ENCODE measurements at regions not wholly inside any gene's neighbourhood (a gene's known extent, or its start where the extent isn't known, plus 50 kb on each side); places are given as distances from the start of the nearest gene placed in this dataset.

- Histone ChIP-seq H3K4me1 (no peaks in the 10 kb centered on the region), H3K36me3 (no peaks in the 10 kb centered on the region), H3K9me3 (no peaks in the 10 kb centered on the region), H3K4me3 (no peak overlapping the region), H3K27me3 (no peaks in the 10 kb centered on the region), H3K27ac (no peak overlapping the region)
- no peak for TF ChIP-seq CTCF (IDR thresholded peaks at IDR 0.05)
- DNase-seq (ENCODE audit: low spot score): no peak
These were observed 169.6 kb upstream of the GMDS start for GRCh38 chr6:2414885-2415547.

- TF ChIP-seq CTCF (IDR thresholded peaks at IDR 0.05): no peak
- H3K27ac ChIP-seq: no peak overlapping the region
- no peaks in the 10 kb centered on the region for H3K4me1 ChIP-seq
- no peaks in the 10 kb centered on the region for H3K9me3 ChIP-seq
- no peak for DNase-seq (ENCODE audit: low spot score)
- no peaks in the 10 kb centered on the region for H3K36me3 ChIP-seq
- no peak overlapping the region for H3K4me3 ChIP-seq
- H3K27me3 ChIP-seq: no peaks in the 10 kb centered on the region
These were observed 167.3 kb upstream of the GMDS start for GRCh38 chr6:2412731-2413130.

GRCh38 chr6:2410656-2411380 lies 165.4 kb upstream of the GMDS start:
- no peaks in the 10 kb centered on the region for H3K4me1 ChIP-seq
- H3K27me3 ChIP-seq: no peaks in the 10 kb centered on the region
- no peak for DNase-seq (ENCODE audit: low spot score)
- H3K27ac ChIP-seq: no peak overlapping the region
- no peaks in the 10 kb centered on the region for H3K36me3 ChIP-seq
- no peaks in the 10 kb centered on the region for H3K9me3 ChIP-seq
- TF ChIP-seq CTCF (IDR thresholded peaks at IDR 0.05): no peak
- no peak overlapping the region for H3K4me3 ChIP-seq

- Histone ChIP-seq H3K36me3 (no peaks in the 10 kb centered on the region), H3K4me1 (no peaks in the 10 kb centered on the region), H3K27ac (no peak overlapping the region), H3K4me3 (no peak overlapping the region), H3K9me3 (no peaks in the 10 kb centered on the region), H3K27me3 (no peaks in the 10 kb centered on the region)
- DNase-seq (ENCODE audit: low spot score): no peak
- TF ChIP-seq CTCF (IDR thresholded peaks at IDR 0.05): no peak
These were observed 162.1 kb upstream of the GMDS start for GRCh38 chr6:2407525-2407924.

DNA sequence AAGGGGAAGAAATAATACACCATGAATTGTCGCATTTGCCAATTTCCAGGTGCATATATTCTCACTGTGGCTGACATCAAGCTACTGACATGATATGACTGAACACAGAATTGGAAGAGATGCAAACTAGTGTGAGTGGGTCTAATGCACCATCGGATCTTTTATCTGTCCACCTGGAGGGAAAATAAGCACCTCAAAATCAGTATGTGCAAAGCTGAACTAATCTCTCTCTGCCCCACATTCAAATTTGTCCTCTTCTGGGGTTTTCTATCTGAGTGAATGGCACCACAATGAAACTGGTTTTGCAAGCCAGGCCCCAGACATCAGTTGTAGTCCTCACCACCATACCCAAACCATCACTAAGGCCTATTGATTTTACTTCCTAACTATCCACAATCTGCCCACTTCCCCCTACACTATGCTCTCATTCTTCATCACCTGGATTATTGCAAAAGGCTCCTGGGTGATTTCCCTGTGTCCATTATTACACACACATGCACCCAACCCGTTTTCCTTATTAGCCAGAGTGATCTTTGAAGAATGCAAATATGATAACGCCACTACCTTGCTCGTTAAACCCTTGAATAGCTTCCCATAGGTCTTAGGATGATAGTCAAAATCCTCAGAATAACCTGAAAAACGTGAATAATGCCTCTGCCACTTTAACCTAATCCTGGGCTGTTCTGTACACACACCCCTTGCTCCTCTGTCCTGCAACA lies 159.0 kb upstream of the GMDS start:
- TF ChIP-seq CTCF (IDR thresholded peaks at IDR 0.05): no peak
- Histone ChIP-seq H3K9me3 (peaks cover 0 to 8% of the 10 kb centered on the region in 2 donors), H3K27ac (no peak overlapping the region), H3K27me3 (no peaks in the 10 kb centered on the region), H3K4me3 (no peak overlapping the region), H3K4me1 (no peaks in the 10 kb centered on the region), H3K36me3 (peaks cover 7% of the 10 kb centered on the region)
- no peak for DNase-seq (ENCODE audit: low spot score)
